A204.1 (cell line): ENCODE measurements at regions not wholly inside any gene's neighbourhood (a gene's known extent, or its start where the extent isn't known, plus 50 kb on each side); places are given as distances from the start of the nearest gene placed in this dataset.

Experiments used
- FAIRE-seq: peaks from 2 replicates; lab custom pipeline; 2012; peaks lifted over from hg19 to GRCh38; lab: Jason Lieb, UNC

DNA sequence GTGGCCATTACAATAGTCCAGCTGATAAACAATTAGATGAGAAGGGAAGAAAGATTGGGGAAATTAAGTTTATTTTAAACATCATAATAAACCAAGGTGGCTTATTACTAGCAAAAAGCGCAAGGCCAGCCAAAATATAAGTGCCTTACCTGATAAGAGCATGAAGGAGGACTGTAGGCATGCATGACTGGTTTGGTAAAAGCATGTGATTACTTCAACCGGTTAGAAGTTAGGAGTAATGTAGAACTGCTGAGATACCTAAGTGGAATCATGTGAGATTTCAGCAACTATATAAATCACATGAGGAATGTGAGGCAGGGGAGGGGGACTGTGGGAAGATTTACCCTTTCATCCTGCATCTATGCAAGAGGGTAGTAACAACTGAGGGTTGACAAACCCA is 59.7 kb upstream of the CCDC196 start:
- FAIRE-seq: no peak

DNA sequence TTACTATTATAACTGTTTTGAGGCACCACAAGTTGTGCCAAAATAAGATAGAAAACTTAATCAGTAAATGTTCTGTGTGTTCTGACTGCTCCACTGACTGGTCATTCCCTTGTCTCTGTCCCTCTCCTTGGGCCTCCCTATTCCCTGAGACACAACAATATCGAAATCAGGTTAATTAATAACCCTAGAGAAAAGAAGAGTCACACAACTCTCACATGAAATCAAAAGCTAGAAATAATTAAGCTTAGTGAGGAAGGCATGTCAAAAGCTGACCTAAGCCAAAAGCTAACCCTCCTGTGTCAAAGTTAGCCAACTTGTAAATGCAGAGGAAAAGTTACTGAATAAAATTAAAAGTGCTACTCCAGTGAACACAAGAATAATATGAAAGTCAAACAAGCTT is 53.8 kb upstream of the CCDC196 start:
- FAIRE-seq: no peak

DNA sequence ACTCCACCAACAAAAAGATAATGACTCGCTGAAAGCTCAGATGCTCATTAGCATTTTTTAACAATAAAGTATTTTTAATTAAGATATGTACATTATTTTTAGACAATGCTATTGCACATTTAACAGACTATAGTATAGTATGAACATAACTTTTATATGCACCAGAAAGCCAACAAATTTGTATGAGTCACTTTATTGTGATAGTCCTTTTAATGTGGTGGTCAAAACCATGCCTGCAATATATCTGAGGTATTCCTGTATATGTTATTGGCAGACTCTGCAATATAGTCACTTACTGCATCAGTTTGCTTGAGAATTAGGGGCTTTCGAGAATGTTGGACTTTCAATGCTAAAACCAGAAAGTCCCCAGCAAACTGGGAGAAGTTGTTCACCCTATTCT is 51.7 kb upstream of the CCDC196 start:
- FAIRE-seq: no peak

DNA sequence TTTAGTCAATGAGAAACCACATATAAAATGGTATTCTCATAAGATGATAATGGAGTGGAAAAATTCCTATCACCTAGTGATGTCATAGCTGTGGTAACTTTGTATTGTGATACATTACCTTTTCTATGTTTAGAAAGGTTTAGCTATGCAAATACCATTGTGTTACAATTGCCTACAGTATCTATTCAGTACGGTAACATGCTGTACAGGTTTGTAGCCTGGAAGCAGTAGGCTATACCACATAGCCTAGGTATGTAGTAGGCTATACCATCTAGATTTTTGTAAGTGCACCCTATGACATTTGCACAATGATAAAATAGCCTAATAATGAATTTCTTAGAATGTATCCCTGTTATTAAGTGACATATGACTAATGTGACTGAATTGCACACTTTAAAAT is 50.5 kb upstream of the CCDC196 start:
- FAIRE-seq: no peak
